ENCODE measurements at regions not wholly inside any gene's neighbourhood (a gene's known extent, or its start where the extent isn't known, plus 50 kb on each side); places are given as distances from the start of the nearest gene placed in this dataset.

DNA sequence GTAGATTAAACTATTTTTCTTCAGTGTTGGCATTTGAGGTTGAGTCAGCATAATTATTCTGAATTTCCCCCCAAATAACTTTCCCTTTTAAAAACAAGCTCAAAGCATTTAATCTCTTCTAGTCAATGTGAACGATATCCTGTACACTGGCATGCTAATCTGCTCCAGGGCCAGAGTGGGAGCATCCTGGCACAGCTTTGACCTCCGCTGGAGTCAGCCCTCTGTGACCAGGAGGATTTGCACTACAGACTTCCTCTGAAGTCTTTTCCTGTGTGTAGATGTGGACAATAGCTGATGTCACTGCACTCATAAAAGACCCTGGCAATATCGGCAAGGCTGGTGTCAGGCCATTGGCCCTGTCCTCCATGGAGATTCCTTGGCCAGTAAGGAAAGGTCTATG lies 340.2 kb downstream of the CDC14C start:
- Histone ChIP-seq H3K9ac (ENCODE audit: low read depth, low read length) (no peak overlapping the region), H2BK20ac (ENCODE audit: low read depth, low read length) (no peak overlapping the region), H3K4me1 (ENCODE audit: control insufficient read depth, insufficient read depth, low read length) (no peaks in the 10 kb centered on the region), H3K27ac (ENCODE audit: insufficient read depth, low read length) (no peak overlapping the region), H2BK5ac (ENCODE audit: low read depth, low read length, poor library complexity, severe bottlenecking) (no peak overlapping the region), H3K14ac (replicated peaks; ENCODE audit: low read depth, low read length) (no peak overlapping the region), H4K91ac (ENCODE audit: insufficient read depth, low read depth, low read length) (no peak overlapping the region), H3K18ac (ENCODE audit: low read depth, low read length) (no peak overlapping the region), H2BK120ac (ENCODE audit: low read depth, low read length) (no peak overlapping the region), H3K9me1 (ENCODE audit: insufficient read depth, low read length) (no peaks in the 10 kb centered on the region), H3K9me3 (ENCODE audit: control insufficient read depth, insufficient read depth, low read length) (peaks cover 6% of the 10 kb centered on the region), H4K5ac (ENCODE audit: low read depth, low read length) (no peak overlapping the region), H2AK9ac (replicated peaks; ENCODE audit: low read depth, low read length, poor library complexity) (no peak overlapping the region), H3K4ac (ENCODE audit: low read depth, low read length) (no peak overlapping the region), H3K27me3 (ENCODE audit: control insufficient read depth, insufficient read depth, low read length) (no peaks in the 10 kb centered on the region), H3K4me3 (ENCODE audit: insufficient read depth, low read depth, low read length) (no peak overlapping the region), H2BK15ac (ENCODE audit: low read depth, low read length) (no peak overlapping the region), H3K23ac (ENCODE audit: low read depth, low read length) (no peak overlapping the region), H3K56ac (ENCODE audit: extremely low read depth, insufficient read depth, low read length) (no peak overlapping the region), H3K4me2 (ENCODE audit: low read depth, low read length) (no peak overlapping the region), H4K8ac (ENCODE audit: low read depth in 2 of 2, low read length in 2 of 2) (no peak overlapping the region), H3K79me1 (ENCODE audit: low read depth in 1 of 2, low read length in 2 of 2) (no peaks in the 10 kb centered on the region), H4K20me1 (ENCODE audit: insufficient read depth, low read length) (no peaks in the 10 kb centered on the region), H2AK5ac (ENCODE audit: low read depth, low read length) (no peak overlapping the region), H3K36me3 (ENCODE audit: control insufficient read depth, insufficient read depth, low read length) (no peaks in the 10 kb centered on the region), H2AFZ (replicated peaks; ENCODE audit: low read length, poor library complexity) (no peak overlapping the region)
- WGBS, 2 experiments (ENCODE audit: extremely low coverage in 2 of 2, insufficient read length in 1 of 2), result 40% methylated on average over 1 of the region's 3 CpGs; no CpG with 5 or more reads in 1 of the 2 experiments
- no TSS peak for BruUV-seq (replicated peaks)
- intact Hi-C loops (cut with micrococcal nuclease), result no loop called here
- in situ Hi-C loops (cut with MboI; ENCODE audit: low sequenced_read_pairs), result no loop called here
- CTCF ChIA-PET, result no interaction called here
- DNase-seq (no peak), ATAC-seq (ENCODE audit: low read depth) (no peak)
- dilution Hi-C loops (cut with HindIII; ENCODE audit: low sequenced_read_pairs, unreplicated experiment), result no loop called here
- no peak for TF ChIP-seq FOS (IDR thresholded peaks at IDR 0.05; ENCODE audit: low read depth, low read length)
- TF ChIP-seq RAD21 (IDR thresholded peaks at IDR 0.05; ENCODE audit: low read length), result no peak
- TF ChIP-seq MAZ (IDR thresholded peaks at IDR 0.05; ENCODE audit: borderline replicate concordance, low read depth, low read length), result no peak
- no peak for TF ChIP-seq RFX5 (IDR thresholded peaks at IDR 0.05; ENCODE audit: low read depth, low read length)
- TF ChIP-seq, protein P1, sequence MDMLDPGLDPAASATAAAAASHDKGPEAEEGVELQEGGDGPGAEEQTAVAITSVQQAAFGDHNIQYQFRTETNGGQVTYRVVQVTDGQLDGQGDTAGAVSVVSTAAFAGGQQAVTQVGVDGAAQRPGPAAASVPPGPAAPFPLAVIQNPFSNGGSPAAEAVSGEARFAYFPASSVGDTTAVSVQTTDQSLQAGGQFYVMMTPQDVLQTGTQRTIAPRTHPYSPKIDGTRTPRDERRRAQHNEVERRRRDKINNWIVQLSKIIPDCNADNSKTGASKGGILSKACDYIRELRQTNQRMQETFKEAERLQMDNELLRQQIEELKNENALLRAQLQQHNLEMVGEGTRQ (IDR thresholded peaks at IDR 0.05; ENCODE audit: low read depth, low read length), result no peak
- TF ChIP-seq MXI1 (IDR thresholded peaks at IDR 0.05; ENCODE audit: borderline replicate concordance, low read depth, low read length), result no peak
- no peak for TF ChIP-seq CHD1 (IDR thresholded peaks at IDR 0.05; ENCODE audit: low read depth, low read length)
- TF ChIP-seq NFE2L2 (IDR thresholded peaks at IDR 0.05; ENCODE audit: low read depth, low read length), result no peak
- TF ChIP-seq MAFK (IDR thresholded peaks at IDR 0.05; ENCODE audit: low read depth, low read length), result no peak
- no peak for TF ChIP-seq POLR2A (IDR thresholded peaks at IDR 0.05; ENCODE audit: low read depth, low read length)
- POLR2A ChIA-PET (ENCODE audit: unreplicated experiment), result no interaction called here

Measured in IMR-90 (cell line).